ENCODE measurements at regions not wholly inside any gene's neighbourhood (a gene's known extent, or its start where the extent isn't known, plus 50 kb on each side); places are given as distances from the start of the nearest gene placed in this dataset.

DNA sequence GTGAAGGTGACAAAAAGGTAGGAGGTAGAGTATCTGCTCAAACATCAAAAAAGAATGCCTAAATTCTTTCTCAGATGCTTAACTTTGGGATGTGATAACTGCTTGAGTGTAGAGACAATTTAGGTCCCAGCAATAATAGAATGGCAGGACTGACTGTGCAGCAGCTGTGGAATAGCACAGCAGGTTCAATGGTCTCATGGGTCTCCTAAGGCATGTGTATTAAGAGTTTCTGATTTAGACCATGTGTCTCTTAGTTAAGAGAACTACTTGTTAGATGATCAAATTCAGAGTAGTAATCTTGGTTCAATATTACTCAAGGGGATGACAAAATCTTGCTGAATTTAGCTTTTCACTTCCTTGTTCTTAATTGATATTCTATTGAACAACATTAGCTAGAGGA is 72.0 kb downstream of the ALX1 start:
- DNase-seq = no peak

DNA sequence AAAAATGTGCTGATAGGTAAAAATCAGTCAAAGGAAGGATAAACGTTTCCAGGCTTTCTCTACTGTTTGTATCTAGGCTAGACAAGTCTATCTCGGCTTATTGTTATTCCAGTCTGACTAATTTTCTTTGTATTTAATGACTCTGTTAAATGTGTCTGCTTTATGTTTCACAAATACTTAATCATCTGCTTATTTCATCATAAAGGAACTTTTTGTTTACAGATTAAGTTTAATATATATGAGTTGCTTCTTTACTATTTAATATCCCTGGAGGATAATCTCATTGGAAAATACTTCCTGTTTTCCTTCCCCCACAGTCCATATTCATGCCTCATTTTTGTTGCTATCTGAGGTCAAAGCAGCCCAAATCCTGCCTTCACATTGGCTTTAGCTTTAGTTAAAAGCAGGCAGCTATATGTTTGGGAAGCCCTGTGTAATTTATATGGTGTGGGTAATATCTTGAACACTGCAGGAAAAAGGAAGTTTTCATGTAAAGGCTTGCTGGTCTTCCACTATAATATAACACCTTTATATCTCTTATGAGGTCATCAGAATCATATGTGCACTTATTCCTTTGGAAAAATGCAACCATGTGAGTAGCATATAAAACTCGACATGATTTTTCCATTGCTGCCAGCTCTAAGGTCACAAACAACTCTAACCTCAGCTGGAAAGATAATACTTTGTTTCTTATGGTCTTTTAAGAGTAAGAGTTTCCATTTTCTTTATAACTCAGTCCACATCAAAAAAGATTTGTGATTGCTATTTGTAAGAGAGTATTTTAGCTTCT is 76.8 kb downstream of the ALX1 start:
- no peak for DNase-seq

DNA sequence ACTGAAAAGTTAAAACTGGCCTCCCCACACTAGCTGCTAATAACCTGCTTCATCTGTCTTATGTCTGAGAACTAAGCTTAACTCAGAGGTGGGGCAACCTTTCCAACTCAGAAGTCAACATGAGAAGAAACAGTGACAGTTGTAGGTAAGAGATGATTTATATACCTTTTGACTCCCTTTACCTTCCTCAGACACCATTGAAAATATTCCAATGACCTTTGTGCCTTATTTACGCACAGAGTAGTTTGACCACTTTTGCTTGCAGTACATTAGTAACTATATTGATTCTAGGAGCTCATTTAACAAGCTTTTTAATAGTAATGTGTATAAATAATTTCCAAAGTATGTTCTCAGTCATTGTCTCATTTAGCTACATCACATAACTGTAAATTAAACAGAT is 77.6 kb downstream of the ALX1 start:
- DNase-seq = no peak

DNA sequence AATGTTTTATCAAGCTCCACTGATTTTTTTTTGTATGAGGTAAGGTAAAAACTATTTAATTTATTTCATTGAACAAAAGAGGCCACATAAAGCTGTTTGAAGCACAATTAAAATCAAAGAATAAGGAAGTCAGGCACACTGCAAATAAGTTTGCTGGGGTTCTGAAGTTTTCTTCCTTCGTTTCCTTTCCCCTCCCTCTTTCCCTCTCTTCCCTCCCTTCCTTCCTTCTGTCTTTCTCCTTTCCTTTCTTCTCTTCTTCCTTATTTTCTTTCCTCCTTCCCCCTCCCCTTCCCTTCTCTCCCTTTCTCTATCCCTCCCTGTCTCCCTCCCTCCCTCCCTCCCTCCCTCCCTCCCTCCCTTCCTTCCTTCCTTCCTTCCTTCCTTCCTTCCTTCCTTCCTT is 78.7 kb downstream of the ALX1 start:
- no peak for DNase-seq

DNA sequence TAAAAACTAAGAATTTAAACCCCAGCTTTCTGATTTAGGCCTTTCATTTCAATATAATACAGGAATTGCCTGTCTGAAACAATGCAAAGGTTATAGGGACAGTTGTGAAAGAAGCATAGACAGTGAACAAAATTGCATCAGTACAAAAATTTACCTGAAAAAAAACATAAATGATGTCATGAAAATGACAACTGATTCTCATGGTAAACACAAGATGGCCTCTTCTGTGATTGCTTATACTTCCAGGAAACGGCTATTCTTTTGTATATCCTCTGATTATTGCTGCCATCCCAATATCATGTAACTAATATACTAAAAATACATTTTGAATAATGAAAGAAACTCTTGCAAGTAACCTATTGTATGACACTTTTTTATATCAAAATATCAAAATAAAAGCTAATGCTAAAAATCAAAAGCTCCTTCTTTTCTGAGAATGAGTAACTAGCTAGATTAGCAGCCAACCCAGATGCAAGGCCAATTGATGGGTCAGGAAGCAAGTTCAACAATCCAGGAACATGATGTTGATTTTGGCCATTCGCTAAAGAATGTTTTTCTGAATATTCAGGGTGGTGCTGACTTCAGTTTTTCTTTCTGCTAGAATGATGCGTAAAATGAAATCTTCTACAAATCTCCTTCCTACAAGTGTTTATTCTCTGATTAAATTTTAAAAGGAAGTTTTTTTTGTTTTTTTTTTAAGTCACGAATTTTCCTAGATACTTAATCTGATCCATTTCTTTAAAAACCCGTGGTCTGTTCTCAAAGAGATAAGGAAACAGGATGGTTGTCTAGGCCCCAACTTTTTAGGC is 83.6 kb downstream of the ALX1 start:
- DNase-seq = no peak

DNA sequence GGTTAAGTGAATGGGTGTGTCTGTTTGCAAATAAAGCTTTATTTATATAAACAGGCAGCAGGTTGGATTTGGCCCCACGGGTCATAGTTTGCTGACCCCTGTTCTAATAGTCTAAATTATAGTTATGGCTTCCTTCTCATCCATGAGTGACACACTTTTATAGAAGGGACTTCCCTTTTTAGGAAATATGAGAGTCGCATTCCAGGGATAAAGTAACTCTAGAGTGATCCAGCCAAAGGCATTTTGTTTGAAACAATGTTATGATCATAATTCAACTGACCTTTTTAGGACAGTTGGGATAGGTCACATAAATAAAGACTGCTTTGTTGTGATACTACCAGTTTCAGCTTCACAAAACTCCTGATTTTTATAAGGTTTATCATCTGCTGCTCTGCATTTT is 87.9 kb downstream of the ALX1 start:
- DNase-seq = no peak

DNA sequence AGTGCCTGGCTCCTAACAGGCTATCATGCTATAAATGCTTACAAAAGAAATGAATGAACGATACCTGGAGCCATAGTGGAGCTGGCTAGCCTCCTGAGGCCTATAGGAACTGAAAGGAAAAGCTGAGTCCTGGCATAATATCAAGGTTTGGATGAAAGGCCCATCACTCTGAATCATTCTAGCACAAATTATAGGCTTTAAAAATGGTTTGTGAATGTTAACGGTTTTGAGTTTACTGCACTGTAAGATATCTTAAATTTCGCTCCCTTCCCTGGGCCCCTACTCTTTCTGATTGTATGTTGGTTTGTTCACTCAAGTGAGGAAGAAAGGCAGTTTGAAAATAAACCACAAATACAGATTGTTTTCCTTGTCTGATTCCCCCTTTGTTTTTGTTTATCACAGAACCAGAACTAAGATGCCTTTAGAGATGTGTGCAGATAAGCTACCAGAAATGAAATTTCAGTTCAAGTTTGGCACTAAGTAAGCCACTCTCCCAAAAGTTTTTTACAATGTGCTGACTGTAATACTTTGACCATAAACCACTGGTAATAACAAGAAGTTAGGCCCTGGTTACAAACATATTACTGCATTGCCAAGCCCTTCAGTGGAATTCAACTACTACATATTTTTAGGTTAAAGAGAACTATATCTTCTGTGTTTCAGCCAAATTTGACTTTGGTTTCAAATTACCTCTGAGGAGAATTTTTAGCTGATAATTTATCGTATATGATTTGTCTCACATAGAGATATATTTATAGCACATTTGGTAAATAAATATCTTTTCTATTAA is 89.5 kb downstream of the ALX1 start:
- no peak for DNase-seq

DNA sequence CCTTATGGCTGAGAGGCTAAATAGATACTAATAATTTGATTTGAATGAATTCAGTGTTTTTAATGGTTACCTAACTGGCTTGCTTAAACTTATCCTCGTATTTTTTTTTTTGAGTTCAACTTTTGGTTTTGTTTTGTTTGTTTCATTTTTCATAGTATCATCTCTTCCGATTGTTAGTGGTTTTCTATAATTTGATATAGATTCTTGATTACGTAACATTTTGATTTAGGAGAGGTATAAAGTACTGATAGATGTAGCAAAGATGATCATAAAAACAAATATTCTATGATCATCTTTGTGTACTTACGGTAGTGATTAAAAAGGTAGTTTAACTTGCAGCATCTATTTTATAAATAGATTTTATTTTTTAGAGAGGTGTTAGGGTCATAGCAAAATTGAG is 93.0 kb downstream of the ALX1 start:
- no peak for DNase-seq

DNA sequence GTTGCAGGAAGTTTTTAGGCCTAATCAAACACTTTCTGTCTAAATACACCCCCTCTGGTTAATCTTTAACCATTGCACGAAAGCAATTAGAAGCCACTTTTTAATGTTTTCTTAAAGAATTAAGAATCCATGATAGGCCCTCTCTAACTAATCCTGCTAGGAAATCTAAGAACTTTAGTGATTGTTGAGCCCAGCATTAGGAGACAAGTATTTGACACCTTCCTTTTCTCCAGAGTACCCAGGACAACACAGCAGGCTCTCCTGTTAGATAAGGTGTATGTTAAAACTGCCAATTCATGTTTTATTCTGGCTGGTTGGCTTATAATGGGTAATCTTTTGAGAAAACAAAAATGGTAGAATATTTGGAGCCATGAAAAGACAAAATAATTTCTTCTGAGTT is 95.0 kb downstream of the ALX1 start:
- DNase-seq = no peak

DNA sequence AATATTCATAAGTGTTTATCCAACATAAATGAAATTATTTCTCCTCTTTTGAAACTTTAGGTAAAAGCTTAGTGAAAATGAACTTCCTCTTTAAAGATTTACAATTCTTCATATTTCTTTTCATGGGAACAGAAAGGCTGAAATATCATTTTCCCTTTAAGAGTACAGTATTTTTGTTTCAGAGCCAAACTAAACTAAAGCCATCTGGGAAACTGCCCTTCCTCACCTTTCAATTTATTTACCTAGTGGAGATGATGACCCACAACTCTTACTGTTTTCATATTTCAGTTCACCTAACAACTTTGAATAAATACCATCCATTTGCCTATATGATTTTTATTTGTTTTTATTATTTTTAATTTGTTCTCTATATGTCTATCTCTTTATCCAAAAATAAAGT is 105.4 kb downstream of the ALX1 start:
- DNase-seq = no peak

DNA sequence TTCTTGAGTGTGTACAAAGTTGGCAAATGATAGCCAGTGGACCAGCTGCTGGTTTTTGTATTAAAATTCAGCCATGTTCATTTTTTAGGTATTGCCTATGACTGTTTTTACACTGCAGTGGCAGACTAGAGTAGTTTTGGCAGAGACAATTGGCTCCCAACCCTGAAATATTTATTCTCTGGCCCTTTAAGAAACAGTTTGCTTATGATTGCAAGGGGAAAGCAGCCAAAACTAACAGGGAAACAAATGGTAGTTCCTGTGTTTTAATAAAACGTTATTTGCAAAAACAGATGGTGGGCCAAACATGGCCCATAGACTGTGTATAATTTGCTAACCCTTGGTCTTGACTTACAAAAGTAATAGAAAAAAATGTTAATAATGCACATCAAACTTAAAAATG is 110.2 kb downstream of the ALX1 start:
- no peak for DNase-seq

DNA sequence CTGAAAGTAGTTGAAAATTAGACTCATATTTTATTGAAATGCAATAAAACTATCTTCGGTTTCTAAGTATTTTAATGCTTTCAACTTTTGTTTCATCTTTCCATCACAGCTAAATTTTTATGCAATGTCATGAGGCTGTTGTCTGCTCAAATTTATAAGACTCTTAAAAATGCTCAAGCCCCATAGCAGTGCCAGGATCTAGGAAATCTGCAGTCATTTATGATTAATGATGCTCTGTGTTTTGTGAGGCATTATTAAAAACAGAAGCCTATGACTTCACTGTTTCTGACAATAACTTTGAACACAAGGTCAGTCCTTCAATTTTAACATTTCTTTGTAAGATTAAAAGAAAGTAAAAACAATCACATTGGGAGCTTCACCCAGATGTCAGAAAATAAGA is 112.5 kb downstream of the ALX1 start:
- DNase-seq = no peak

DNA sequence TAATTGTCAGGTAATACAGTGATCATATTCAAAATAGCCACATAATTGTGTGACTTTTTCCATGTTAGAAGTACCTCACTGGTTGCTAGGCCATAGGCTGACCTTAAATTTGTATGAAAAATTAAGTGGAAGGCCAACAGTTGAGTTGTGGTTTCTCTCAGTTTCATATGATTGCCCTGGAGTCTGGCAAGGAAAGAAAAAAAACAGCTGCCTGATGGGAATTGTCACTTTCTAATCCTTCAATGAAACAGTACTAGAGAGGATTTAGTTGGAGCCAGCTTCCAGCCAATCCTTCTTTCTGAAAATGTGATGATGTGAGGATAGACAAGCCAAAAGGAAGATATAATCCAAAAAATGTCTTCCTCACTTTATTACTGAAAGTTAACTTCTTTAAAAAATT is 113.6 kb downstream of the ALX1 start:
- no peak for DNase-seq

DNA sequence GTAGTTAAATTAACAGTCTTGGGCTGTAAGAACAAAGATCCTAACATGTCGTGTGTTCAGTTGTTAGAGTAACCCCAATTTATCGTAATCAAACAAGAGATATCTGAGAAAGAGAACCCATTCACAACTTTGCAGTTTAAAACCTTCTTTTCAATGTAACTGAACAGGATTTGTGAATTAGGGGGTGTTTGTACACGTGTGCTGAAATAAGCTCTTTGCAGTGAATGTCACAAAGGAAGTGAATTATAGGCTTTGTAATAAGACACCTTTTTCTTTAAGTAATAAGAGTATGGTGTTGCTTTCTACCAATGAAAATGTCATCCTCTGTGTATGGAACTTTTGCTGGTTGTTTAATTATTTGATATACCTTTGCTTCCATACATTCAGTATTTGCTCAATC is 114.0 kb downstream of the ALX1 start:
- no peak for DNase-seq

DNA sequence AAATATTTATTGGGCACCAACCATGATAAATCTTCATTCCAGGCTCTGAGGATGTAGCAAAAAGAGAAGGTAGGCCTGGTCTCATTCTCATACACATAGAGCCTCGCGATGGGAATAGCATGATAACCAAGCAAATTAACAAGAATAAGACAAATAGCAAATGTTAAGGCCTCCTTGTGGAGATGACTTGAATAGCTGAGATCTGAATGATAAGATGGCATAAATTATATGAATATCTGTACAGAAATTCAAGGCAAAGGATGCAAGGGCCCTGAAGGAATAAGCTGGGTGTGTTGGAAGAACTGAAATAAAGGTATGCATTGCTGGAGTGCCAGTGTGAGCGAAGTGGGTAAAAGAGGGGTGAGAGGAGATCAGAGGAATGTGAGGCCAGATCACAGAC is 114.8 kb downstream of the ALX1 start:
- DNase-seq = no peak

DNA sequence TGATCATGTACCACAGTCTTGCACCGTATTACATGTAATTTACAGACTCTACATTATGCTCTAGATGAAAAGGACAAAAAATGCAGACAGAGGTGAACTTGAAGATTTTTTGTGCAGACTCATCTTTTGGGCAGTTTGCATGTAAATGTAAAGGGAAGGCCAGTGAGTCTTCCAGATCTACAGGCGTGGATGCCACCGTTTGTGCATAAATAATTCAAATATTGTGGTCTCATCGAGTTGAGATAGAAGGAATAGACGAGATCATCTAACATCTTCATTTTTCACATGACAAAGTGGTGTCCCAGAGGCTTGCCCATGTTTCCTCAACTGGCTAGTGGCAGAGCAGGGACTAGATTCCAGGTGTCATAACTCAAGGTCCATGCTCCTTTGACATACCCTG is 125.2 kb downstream of the ALX1 start:
- no peak for DNase-seq

DNA sequence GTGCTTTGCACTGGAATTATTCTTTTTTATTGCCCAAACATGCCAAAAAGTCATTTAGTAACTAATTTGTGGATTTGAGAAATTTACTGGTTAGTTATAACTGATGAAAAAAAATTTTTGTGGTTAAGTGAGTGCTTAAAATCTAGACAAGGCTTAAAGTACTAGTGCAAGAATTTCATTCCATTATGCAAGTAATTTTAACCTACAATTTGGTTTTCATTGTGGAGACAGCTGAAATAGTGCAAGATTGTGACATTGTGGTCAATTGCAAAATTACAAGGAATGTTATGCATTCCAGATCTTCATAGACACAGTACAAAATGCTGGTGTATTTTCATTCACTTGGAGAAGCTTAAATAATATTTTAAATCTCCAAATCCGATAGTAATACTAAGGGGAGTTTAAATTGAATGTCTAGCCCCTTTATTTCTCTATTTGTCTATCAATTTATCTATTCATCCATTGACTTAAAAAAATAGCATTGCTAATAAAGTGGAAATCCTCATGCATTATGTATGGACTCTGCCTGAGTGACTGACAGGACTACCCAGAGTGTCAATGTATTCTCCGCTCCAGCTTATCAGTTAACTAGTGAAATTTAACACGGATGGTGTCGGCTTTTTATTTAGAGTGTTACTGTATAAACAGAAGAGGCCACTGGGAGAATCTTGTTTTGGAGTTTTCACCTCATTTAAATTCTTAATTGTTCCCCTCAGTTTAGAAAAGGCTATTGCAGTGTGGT is 125.9 kb downstream of the ALX1 start:
- DNase-seq = no peak

DNA sequence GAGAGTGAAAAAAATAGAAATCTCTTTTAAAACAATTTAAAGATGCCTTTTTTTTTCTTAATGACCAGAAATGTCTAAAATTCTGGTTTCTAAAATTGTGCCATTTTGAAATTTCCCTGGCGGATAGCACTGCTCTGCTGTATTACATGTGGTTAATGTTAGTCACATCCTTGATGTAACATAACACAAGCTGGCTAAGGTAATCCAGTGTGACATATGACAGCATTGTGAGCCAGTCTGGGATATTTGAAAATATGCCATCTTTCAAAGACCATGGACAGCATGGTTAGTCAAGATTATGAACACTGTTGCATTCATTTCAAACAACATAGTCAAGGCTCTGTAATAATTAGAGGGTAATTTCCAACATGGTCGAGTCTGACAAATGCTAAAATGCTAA is 133.2 kb downstream of the ALX1 start:
- no peak for DNase-seq

DNA sequence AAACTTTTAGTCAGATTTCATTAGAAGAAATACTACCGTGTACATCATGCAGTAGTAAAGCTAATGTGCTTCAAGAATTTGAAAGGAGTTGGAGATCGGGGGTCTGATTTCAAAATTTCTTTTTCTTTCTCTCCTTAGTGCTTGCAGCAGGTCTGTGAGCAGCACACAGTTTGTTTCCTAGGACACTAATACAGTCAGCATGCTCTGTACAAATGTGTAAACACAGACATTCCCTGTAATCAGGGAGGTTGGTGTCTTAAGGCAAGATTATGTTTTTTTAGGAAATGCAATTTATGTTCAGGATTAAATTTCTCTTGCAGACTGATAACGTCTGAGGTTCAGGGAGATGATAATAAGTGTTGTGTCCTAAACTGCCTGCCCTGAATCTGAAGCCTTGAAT is 142.7 kb downstream of the ALX1 start:
- DNase-seq = no peak

DNA sequence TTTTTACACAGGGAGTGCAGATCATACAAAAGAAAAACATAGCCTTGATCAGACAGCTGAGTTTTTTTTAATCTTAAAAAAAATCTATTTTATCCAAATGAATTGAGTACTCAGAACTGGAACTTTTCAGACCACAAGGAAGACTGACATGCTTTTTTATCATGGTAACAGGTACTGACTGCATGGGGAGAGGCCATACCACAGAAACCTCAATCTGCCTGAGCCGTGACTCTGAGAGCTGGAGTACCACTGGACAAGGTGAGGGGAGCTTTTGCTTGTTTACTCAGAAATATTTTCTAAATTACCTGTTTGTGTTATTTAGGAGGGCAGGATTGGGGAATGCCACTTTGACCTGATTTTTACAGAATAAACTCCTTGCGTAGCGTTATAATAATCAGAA is 143.9 kb downstream of the ALX1 start:
- no peak for DNase-seq

DNA sequence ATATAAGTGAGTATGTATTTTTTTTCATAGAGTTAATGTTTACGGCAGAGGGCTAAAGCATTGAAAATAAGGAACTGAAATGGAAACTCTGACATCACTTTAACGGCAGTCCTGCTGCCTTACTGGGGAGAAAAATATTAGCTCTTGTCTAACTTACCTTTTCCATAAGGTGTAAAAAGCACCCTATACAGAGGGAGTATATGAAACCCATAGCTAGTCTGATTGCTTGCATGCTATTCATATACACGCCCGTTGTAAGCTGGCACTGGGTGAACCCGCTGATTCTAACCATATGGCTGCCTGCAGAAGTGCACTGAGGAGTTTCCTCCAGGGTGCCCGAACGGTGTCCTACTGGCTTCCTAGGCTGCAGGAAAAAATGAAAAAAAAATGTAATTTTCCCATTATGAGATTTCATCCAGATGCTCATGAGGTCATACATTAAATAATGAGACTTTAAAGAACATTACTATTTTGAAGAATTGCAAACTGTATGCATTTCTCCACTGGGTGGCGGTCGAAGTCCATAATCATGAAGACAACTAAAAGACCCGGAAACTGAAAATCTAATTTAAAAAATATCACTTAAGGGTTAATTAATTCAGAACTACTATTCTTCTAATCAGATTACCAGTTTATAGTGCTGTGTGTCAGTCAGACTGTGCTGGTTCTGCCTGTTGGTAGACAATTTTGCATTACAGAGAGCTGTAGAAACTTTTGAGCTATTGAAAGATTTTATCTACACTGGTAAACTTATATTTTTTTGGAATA is 144.7 kb downstream of the ALX1 start:
- DNase-seq = no peak

DNA sequence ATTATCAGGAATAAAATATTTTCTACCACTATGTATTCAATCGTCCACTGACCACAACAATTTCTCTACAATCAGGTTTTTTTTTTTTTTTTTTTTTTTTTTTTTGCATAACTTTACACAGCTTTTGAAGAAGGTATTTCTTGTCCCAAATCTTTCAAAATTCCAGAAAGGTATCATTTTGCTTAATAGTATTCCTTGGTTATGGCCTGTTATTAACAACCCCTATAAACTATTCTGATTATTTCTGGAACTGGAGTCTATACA is 145.3 kb downstream of the ALX1 start:
- DNase-seq = no peak

DNA sequence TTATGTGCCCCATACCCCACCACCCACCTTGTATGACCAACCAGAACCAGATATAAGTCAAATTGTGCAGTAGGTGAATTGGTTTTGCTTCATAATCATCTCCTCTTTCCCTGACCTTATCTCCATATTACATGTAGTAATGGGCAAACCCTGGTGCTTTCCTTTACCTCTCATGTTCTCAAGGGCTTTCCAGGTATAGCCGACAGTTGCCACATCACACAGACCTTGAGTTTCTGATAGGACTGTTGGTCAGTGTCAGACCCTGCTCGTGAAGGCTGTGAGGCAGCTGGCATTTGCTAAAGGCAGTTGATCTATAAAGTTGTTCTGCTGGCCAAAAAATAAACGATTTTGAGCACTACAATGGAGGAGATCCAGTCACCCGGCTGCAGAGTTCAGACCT is 145.9 kb downstream of the ALX1 start:
- DNase-seq = no peak
